GM12878 (cell line): ENCODE measurements at regions not wholly inside any gene's neighbourhood (a gene's known extent, or its start where the extent isn't known, plus 50 kb on each side); places are given as distances from the start of the nearest gene placed in this dataset.

Source experiments
- CTCF ChIP-seq, 3 experiments: IDR thresholded peaks in 2 of 3; conservative IDR thresholded peaks in 1 of 3; 2 replicates each; pipeline ENCODE4 v1.5.1; 2011; ENCODE audit warnings: low read depth in 3 of 3, low read length in 3 of 3, mild to moderate bottlenecking in 3 of 3, control low read depth in 2 of 3, moderate library complexity in 2 of 3, inconsistent platforms in 1 of 3, mixed read lengths in 1 of 3; ENCODE audit not compliant: control insufficient read depth in 2 of 3, insufficient read depth in 1 of 3; ENCODE audit errors: extremely low read depth in 1 of 3
- IKZF1 ChIP-seq: fragments of 450-650 bp; conservative IDR thresholded peaks from 2 replicates; pipeline ENCODE4 v1.6.1; 2017; ENCODE audit warnings: antibody characterized with exemption, mild to moderate bottlenecking
- RAD51 ChIP-seq: fragments of 450-650 bp; IDR thresholded peaks from 2 replicates; pipeline ENCODE4 v1.6.1; 2016; ENCODE audit warnings: moderate library complexity, mild to moderate bottlenecking, inconsistent platforms

GRCh38 chr4:156227321-156227720, 273.7 kb upstream of the CTSO start:
- TF ChIP-seq IKZF1 (no peak), RAD51 (no peak), CTCF (IDR thresholded peaks at IDR 0.05 in 2 of 3, conservative IDR thresholded peaks at IDR 0.05 in 1 of 3; ENCODE audit: control insufficient read depth in 2 of 3, extremely low read depth in 1 of 3, insufficient read depth in 1 of 3, low read depth in 3 of 3, low read length in 3 of 3) (no peak)
